ENCODE measurements at regions not wholly inside any gene's neighbourhood (a gene's known extent, or its start where the extent isn't known, plus 50 kb on each side); places are given as distances from the start of the nearest gene placed in this dataset.

GRCh38 chr12:83980398-83980797 is 932.2 kb downstream of the SLC6A15 start:
- TF ChIP-seq CTCF (IDR thresholded peaks at IDR 0.05; ENCODE audit: low read length) (no peak), EZH2 (IDR thresholded peaks at IDR 0.05; ENCODE audit: borderline replicate concordance, low read length) (no peak)
